ENCODE measurements at regions not wholly inside any gene's neighbourhood (a gene's known extent, or its start where the extent isn't known, plus 50 kb on each side); places are given as distances from the start of the nearest gene placed in this dataset.
A peak's percentile ranks its signal among the peaks of the same experiment; 100 is the strongest.

DNA sequence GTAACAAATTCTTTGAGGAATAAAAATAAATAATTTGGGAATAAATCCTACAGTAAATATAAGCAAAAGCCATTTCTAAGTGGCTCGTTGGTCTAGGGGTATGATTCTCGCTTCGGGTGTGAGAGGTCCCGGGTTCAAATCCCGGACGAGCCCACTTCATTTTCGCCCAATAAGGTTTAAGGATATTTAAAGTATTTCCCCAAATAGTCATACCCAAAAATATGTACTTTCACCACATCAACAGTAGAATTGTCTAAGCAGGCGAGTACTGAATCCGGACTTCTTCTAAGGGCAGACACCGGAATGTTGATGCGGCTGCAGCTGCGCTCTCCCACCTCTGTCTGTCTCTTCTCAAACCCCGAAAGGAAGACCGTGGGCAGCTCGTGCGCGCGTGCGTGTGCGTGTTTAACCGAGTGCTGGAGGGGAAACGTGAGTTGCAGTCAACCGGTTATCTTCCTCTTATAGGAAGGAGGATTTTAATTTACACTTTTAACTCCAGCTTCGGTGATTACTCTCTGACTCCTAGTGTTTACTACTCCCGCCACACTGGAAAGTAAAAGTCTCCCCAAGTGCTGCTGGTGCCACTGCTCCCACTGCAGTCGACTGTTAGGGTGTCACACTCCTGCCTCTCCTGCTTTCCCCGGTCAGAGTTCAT lies 155.7 kb upstream of the PRSS16 start (continued):
- TF ChIP-seq, protein P1, sequence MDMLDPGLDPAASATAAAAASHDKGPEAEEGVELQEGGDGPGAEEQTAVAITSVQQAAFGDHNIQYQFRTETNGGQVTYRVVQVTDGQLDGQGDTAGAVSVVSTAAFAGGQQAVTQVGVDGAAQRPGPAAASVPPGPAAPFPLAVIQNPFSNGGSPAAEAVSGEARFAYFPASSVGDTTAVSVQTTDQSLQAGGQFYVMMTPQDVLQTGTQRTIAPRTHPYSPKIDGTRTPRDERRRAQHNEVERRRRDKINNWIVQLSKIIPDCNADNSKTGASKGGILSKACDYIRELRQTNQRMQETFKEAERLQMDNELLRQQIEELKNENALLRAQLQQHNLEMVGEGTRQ (IDR thresholded peaks at IDR 0.05; ENCODE audit: borderline replicate concordance, low read depth, low read length): no peak
- TF ChIP-seq EZH2 (IDR thresholded peaks at IDR 0.05; ENCODE audit: borderline replicate concordance, control insufficient read depth, low read depth, low read length) (no peak), MYB (IDR thresholded peaks at IDR 0.05; ENCODE audit: borderline replicate concordance, low read depth, low read length) (no peak), CHD1 (IDR thresholded peaks at IDR 0.05; ENCODE audit: low read depth, low read length) (no peak), KAT2A (conservative IDR thresholded peaks at IDR 0.05; ENCODE audit: control insufficient read depth, low read depth, low read length) (no peak), IRF4 (IDR thresholded peaks at IDR 0.05; ENCODE audit: low read depth, low read length) (no peak), ZNF24 (IDR thresholded peaks at IDR 0.05) (peak; percentile 97), MTA3 (IDR thresholded peaks at IDR 0.05; ENCODE audit: borderline replicate concordance, low read length) (no peak; the same call in 1 of the 2 replicates), RELA (IDR thresholded peaks at IDR 0.05; ENCODE audit: borderline replicate concordance, partially characterized antibody) (no peak), ASH2L (IDR thresholded peaks at IDR 0.05; ENCODE audit: borderline replicate concordance, low read depth) (no peak), IKZF1 (conservative IDR thresholded peaks at IDR 0.05) (peak; percentile 59), ZNF384 (IDR thresholded peaks at IDR 0.05; ENCODE audit: borderline replicate concordance, low read depth, low read length) (no peak), SMARCA5 (IDR thresholded peaks at IDR 0.05) (no peak), EGR1 (IDR thresholded peaks at IDR 0.05; ENCODE audit: borderline replicate concordance in 1 of 2, low read depth in 2 of 2, low read length in 2 of 2) (no peak), ZZZ3 (IDR thresholded peaks at IDR 0.05; ENCODE audit: control insufficient read depth, insufficient read length, low read depth) (no peak), RB1 (IDR thresholded peaks at IDR 0.05; ENCODE audit: borderline replicate concordance) (no peak), JUNB (IDR thresholded peaks at IDR 0.05) (no peak), KLF5 (IDR thresholded peaks at IDR 0.05; ENCODE audit: partially characterized antibody) (no peak)
- TF ChIP-seq, protein P2, sequence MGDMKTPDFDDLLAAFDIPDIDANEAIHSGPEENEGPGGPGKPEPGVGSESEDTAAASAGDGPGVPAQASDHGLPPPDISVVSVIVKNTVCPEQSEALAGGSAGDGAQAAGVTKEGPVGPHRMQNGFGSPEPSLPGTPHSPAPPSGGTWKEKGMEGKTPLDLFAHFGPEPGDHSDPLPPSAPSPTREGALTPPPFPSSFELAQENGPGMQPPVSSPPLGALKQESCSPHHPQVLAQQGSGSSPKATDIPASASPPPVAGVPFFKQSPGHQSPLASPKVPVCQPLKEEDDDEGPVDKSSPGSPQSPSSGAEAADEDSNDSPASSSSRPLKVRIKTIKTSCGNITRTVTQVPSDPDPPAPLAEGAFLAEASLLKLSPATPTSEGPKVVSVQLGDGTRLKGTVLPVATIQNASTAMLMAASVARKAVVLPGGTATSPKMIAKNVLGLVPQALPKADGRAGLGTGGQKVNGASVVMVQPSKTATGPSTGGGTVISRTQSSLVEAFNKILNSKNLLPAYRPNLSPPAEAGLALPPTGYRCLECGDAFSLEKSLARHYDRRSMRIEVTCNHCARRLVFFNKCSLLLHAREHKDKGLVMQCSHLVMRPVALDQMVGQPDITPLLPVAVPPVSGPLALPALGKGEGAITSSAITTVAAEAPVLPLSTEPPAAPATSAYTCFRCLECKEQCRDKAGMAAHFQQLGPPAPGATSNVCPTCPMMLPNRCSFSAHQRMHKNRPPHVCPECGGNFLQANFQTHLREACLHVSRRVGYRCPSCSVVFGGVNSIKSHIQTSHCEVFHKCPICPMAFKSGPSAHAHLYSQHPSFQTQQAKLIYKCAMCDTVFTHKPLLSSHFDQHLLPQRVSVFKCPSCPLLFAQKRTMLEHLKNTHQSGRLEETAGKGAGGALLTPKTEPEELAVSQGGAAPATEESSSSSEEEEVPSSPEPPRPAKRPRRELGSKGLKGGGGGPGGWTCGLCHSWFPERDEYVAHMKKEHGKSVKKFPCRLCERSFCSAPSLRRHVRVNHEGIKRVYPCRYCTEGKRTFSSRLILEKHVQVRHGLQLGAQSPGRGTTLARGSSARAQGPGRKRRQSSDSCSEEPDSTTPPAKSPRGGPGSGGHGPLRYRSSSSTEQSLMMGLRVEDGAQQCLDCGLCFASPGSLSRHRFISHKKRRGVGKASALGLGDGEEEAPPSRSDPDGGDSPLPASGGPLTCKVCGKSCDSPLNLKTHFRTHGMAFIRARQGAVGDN (IDR thresholded peaks at IDR 0.05): no peak
- TF ChIP-seq, protein P3, sequence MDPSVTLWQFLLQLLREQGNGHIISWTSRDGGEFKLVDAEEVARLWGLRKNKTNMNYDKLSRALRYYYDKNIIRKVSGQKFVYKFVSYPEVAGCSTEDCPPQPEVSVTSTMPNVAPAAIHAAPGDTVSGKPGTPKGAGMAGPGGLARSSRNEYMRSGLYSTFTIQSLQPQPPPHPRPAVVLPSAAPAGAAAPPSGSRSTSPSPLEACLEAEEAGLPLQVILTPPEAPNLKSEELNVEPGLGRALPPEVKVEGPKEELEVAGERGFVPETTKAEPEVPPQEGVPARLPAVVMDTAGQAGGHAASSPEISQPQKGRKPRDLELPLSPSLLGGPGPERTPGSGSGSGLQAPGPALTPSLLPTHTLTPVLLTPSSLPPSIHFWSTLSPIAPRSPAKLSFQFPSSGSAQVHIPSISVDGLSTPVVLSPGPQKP (IDR thresholded peaks at IDR 0.05; ENCODE audit: low read depth, low read length): no peak
- TF ChIP-seq, protein P4, sequence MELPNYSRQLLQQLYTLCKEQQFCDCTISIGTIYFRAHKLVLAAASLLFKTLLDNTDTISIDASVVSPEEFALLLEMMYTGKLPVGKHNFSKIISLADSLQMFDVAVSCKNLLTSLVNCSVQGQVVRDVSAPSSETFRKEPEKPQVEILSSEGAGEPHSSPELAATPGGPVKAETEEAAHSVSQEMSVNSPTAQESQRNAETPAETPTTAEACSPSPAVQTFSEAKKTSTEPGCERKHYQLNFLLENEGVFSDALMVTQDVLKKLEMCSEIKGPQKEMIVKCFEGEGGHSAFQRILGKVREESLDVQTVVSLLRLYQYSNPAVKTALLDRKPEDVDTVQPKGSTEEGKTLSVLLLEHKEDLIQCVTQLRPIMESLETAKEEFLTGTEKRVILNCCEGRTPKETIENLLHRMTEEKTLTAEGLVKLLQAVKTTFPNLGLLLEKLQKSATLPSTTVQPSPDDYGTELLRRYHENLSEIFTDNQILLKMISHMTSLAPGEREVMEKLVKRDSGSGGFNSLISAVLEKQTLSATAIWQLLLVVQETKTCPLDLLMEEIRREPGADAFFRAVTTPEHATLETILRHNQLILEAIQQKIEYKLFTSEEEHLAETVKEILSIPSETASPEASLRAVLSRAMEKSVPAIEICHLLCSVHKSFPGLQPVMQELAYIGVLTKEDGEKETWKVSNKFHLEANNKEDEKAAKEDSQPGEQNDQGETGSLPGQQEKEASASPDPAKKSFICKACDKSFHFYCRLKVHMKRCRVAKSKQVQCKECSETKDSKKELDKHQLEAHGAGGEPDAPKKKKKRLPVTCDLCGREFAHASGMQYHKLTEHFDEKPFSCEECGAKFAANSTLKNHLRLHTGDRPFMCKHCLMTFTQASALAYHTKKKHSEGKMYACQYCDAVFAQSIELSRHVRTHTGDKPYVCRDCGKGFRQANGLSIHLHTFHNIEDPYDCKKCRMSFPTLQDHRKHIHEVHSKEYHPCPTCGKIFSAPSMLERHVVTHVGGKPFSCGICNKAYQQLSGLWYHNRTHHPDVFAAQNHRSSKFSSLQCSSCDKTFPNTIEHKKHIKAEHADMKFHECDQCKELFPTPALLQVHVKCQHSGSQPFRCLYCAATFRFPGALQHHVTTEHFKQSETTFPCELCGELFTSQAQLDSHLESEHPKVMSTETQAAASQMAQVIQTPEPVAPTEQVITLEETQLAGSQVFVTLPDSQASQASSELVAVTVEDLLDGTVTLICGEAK (IDR thresholded peaks at IDR 0.05; ENCODE audit: borderline replicate concordance): peak; percentile 10; the same call in 1 of the 2 replicates
